ENCODE measurements at regions not wholly inside any gene's neighbourhood (a gene's known extent, or its start where the extent isn't known, plus 50 kb on each side); places are given as distances from the start of the nearest gene placed in this dataset.

DNA sequence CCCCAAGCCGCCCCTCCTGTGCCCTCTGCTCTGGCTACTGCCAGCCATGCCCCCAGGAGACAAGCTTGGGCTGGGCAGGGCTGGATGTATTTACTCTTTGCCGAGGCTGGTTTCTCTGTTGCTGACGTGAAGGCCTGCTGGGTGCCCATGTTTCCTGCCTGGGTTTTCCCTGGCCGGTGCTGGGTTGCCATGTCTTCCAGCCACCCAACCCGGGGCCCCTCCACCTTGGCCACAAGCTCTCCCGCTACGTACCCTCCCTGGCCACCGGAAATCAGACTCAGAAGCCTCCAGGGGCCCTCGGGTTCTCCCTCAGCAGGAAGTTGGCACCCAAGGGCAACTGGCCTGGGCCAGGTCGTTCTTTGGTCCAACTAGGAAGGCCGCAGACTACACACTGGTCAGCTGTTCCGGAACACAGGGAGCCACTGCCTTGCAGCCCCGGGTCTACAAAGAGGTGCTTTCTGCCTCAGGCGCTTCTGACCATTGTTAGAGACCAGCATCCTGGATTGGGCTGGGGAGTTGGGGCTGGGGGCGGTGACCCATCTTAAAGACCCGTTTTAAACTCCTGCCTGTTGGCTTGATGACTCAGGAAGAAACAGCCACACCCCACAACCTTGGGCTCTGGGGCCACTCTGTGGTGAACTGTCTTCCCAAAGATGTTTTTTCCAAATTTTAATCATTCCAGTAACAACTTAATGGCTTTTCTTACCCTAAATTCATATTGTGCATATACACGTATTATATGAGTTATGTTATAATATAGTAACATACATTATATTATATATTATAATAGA, 71.2 kb upstream of the RUNX3 start:
- DNase-seq (ENCODE audit: low spot score): no peak

DNA sequence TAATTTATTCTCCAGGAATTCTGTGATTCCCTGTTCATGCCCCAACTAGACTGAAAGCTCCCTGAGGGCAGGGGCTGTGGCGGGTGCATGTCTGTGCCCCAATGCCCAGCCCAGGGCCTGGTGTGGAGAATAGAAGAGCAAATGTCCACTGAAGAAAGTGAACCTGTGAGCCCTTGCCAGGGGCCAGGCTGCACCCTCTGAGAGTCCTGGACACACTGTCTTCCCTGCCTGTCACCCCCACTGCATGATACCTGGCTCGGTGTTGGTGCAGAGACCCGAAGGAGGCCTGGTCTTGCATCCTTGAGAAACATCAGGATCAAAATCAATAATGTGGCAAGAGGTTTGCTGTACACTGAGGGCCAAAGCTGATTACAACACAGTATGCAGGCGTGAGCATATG, 69.8 kb upstream of the RUNX3 start:
- no peak for DNase-seq (ENCODE audit: low spot score)

DNA sequence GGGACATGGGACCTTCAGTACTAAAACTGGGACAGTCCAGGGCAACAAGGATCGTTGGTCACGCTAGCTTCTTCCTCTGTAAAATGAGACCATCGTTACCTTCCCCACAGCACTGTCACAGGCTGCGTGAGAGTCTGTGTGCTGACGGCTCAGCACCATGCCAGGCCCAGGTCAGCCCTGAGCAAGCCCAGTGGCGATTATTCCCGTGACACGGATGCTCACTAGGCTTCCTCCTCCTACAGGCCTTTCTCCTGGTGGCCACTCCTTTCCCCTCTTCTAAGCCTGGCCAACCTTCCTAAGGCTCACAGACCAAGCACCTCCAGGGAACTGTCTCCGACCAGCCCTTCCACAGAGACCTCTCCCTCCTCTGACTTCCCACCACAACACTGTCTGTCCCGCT, 69.3 kb upstream of the RUNX3 start:
- no peak for DNase-seq (ENCODE audit: low spot score)

DNA sequence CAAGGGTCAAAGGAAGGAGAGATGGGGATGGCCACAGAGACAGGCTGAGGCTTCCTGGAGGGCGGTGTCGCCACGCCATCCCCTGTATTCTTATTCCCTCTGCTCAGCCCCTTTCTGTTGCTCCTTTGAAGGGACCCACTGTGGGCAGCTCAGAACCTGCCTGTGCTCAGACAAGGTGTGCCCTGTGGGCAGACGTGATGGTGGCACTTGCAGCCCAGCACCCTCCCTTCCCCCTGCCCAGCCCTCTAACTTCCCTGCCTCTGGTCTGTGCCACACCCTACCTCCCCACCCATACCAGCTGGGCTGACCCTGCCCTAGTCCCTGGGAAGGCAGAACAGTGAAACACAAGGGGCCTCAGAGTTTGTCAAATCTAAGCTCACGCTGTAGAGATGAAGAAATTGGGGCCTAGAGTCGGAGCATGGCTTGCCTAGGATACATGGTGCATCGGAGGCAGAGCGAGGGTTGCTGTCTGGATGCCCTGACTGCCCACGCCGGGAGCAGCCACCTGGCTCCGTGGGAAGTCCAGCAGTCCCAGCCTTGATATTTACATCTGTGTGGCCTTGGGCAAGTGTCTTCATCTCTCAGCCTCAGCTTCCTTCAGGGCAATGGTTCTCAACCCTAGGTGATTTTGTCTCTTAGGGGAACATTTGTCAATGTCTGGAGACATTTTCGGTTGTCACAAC, 68.6 kb upstream of the RUNX3 start:
- peak; percentile 21 for DNase-seq (ENCODE audit: low spot score)

DNA sequence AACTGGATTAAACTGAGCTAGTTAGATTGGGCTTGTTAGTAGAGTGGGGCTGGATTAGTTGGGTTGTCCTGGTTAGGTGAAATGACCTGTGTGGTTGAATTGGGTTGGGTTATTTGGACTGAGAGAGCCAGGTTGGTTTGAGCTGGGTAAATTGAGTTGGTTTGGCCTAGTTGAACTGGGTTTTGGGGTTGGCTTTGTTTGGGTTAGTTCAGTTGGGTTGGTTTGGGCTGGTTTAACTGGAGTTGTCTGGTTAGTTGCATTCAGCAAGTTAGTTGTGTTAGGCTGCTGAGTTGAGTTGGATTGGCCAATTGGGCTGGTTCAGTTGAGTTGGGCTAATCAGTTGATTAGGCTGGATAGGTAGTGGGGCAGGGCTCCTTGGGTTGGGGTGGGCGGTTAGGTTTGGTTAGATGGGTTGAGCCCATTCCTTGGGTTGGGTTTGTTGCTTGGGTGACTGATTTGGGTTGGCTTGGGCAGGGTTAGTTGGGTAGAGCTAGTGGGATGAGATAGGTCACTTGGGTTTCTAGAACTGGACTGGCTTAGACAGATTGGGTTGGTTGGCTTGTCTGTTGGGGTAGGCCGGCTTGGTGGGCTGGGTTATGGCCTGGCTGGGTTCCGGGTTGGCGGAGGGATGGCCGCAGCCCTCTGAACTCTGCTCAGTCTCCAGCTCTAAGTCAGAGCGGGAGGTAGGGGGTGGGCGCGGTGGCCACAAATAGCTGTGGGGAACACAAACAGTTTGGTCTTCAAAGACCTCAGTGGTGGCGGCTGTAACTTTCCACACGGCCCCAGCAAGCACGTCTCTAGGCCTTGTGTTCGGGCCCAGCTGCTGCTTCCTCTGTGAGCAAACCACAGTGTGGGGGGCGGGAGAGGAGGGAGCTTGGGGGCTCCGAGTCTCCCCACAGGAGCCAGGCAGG, 67.2 kb upstream of the RUNX3 start:
- DNase-seq (ENCODE audit: low spot score): no peak

DNA sequence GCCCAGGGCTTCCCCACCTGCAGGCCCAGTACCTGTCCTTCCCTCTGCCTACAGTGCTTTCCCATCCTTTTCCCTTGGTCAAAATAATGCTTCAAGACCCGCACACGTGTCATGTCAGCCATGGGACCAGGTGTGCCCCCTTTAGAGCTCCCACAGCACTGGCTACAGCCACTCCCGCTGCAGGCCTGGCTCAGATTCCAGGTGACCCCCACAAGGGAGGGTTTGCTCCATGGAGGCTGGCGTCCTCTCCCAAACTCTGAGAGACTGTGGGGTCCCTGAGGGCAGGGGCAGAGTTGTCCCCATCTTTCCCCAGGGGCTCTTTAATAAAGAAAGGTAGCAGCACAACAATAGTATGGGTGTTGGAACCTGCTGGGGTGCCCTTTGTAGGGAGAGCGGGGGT, 66.4 kb upstream of the RUNX3 start:
- no peak for DNase-seq (ENCODE audit: low spot score)

DNA sequence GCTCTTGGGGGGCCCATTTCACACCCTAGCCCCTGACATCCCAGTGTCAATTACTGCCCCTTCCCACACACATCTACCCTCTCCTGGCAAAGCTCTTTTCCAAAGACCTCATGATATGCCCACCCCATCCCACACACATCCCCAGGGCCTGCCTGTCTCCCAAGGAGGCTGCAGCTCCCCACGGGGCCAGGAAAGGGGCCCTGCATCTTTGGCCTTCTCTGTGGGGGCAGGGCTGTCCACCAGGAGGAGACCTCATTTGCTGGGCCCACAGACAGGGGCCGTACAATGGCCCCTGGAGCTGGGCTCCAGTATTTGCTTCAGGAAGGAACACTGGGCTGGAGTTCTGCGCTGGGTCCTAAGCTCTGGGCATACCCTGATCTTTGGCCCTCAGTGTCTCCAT, 65.6 kb upstream of the RUNX3 start:
- no peak for DNase-seq (ENCODE audit: low spot score)

DNA sequence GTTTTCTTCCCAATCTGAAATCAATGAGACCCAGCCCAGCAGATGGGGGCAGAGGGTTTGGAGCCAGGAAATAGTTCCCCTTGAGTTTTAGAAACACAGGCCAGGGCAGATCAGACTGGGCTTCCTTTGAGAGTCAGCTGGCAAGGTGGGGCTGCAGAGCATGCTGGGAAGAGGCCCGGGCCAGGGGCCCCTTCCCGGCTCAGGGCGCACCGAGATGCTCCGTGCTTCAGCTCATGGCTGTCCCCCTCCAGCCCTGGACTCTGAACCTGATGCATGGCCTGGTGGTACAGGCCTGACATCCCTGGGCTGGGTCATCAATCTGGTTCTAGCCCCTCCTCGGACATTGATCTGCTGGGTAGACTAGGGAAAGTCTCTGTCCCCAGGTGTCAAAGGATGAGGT, 65.1 kb upstream of the RUNX3 start:
- DNase-seq (ENCODE audit: low spot score): no peak

DNA sequence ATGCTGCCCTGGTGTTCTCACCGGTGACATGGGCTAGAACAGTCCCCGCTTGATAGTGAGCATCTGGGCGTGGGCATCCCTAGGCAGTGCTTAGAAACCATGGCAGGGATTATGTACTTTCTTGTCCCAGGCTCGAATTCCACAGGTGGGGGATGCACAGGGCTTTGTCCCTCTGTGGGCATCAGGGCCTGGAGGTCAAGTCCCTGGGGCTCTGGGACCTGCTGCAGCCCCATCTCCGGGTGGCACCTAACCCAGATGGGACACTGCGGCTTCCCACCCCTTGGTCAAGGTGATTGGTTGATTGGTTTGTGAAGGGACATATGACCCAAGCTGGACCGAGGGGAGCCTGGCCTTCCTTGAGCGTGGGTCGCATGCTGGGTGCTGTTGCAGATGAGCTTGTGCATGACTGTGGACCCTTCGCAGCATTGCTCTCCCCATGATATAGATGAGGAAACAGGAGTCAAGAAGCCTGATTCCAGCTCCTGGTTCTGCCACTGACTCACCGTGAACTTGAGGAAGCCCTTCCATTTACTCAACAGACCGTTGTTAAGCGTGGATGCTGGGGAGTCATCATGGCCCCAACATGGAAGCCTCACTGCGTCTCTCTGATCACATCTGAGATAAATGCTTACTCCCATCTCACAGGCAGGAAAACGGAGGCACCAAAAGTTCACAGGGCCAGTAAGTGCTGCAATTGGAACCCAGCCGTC, 64.0 kb upstream of the RUNX3 start:
- DNase-seq (ENCODE audit: low spot score): no peak

DNA sequence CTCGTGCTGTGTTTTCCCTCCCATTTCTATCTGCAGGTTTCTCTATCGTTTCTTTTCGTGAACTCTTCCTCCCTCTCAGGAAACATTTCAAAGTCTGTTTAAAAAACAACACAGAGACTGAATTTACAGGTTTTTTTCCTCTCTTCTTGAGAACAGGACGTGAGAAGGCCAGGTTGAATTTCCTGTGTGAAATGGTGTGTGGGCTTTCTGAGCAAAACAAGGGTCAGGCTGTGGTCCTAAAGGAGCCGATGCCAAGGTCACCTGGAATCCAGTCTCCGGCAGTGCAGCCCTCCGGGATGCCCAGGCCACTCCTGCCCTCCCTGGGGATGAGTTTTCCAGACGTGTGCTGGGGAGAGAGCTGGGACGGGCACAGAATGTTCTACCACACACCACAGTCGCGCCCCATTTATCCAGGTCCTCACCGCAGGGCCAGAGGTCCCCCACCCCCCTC, 62.7 kb upstream of the RUNX3 start:
- DNase-seq (ENCODE audit: low spot score): no peak

DNA sequence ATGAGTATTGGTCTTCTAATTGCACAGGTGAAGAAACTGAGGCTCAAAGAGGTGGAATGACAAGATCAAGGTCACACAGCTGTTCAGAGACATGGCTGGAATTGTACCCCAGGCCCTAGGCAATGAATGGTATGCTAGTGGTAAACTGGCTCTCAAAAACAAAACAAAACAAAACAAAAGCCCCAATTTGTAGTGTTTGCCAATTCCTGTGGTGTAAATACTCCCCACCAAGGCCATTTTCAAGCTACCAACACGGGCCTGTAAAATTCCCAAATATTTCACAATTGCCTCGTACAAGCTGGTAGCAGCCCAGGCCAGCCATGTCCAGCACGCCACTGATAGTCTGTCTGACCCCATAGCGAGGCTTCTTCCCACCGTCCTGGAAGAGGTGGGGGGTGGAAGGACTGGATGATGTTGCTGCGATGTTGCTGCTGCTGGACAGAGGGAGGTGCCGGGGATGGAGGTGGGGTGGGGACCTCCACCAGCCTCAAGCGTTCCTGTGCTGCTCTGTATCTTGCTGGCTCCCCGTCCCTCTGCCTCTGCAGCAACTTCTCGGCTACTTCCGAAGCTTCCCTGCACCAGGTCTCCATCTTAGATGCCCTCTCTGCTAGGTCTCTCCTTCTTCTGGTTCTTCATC, 62.2 kb upstream of the RUNX3 start:
- no peak for DNase-seq (ENCODE audit: low spot score)

DNA sequence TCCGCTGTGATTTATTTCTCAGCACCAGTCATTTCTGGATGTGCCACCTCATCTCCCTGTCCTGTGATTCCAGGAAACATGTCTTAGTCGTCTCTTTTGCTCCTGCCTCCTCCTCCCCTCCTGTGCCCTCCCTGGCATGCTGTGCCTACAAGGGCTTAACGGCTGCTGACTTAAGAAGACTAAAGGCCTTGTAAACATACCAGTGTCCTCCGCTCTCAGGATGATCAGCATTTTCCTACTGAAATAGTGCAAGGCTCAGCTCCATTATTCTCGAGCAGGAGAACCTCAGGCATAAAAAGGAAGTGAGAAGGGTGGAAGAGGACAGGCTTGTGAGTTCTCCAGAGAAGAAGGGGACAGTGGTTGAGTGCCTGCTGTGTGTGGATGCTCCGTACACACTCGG, 61.6 kb upstream of the RUNX3 start:
- DNase-seq (ENCODE audit: low spot score): no peak

DNA sequence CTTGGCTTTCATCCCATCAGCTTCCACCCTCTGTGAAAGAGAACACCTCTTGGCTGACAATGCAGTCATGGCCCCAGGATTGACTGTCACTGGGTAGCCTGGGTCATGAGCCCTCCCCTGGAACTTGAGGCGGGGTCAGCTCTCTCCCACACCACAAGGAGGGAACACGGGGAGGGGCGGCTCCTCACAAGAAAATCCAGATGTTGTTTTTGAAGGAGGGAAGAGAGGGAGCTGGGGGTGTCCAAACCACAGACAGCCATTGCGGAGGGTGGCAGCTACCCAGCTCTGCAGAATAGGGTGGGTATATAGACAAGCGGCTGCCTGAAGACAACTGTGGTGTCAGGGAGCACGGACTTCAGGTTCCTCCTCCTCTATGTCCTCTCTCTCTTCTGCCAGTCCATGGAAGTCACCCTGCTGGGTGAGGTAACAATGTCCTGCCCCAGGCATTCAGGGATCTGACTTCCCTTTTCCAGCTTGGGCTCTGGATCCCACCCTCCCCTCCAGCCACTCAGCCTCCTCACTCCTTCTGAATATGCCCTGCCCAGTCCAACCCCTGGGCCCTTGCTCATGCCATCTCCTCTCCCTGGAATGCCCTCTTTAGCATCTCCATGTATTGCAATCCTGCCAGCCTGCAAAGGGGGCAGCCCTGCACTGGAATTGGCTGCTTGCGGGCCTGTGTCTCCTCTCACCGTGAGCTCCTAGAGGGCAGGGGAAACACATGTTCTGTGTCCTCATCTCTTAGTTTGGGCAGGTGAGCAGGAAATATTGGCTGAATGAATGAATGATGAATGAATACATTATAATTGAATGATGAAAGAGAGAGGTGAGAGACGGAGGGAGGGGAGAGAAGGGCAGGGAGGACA, 60.9 kb upstream of the RUNX3 start:
- DNase-seq (ENCODE audit: low spot score): no peak

DNA sequence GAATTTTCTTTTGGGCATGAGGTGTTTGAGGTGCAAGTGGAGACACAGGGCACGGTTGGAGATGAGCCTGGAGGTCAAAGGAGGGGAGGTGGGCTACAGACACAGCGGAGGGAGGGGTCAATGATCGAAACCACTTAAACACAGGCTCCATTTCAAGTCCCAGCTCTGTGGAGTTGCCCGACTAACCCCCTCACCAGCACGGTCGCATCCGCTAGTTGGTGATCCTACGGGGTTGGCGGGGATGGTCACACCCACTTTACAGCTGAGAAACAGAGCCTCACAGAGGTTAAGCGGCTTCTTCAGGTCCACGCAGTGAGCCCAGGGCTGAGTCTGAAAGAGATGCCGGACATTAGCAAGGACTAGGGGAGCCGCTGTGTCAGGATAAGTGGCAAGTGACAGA, 60.1 kb upstream of the RUNX3 start:
- DNase-seq (ENCODE audit: low spot score): no peak

DNA sequence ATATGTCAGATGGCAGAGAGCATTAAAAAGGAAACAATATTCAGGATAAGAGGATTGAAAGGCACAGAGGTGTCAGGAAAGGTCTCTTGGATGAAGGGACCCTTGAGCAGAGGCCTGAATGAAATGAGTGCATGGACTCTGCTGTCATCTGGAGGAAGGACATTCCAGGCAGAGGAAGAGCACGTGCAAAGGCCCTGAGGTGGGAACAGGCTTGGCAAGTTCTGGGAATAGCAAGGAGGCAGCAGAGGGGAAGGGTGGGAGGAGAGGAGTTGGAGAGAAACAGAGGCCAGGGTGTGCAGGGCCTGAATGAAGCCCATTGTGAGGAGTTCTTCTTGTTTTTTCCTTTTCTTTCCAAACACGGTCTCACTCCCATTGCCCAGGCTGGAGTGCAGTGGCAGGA, 59.0 kb upstream of the RUNX3 start:
- no peak for DNase-seq (ENCODE audit: low spot score)

DNA sequence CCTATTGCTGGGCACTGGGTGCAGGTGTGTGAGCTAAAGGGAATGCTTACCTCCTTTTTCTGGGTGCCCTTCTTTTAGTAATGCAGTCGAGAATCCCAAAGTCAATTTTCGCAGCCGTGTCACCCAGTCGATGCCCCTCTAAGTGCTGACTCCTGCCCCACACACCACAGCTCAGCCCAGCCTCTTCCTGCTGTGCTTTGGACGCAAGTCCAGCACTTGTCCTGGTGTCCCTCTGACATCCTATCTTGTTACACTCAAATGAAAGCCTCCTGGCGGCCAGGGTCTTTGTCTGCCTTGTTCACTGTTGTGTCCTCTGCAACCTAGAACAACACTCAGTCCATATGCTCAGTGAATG, 58.5 kb upstream of the RUNX3 start:
- no peak for DNase-seq (ENCODE audit: low spot score)

DNA sequence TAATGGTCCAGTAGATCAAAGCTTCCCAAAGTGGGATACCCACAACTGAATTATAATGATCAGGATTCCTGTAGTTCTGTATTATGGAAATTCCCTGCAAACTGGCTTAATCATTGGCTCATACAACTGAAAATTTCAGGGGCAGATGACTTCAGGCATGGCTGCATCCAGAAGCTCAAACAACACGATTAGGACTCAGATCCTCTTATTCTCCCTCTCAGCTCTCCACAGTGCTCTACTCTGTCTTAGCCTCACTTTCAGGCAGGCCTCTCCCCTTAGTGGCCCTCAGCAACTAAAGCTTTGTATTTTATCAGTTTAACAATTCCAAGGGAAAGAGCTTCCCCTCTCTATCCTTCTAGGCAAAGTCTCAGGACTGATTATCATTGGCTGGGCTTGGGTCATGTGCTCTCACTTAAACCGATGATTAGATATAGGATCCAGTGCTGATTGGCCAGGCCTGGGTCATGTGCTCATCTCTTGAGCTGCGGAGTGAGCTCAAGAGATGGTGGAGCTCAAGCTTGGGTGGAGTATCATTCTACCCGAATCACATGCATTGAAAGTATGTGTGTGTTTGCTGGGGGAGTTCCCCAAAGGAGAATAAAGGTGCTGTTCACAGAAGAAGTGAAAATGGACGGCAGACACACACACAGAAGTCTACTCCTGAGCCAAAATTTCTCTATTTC, 57.9 kb upstream of the RUNX3 start:
- DNase-seq (ENCODE audit: low spot score): no peak

DNA sequence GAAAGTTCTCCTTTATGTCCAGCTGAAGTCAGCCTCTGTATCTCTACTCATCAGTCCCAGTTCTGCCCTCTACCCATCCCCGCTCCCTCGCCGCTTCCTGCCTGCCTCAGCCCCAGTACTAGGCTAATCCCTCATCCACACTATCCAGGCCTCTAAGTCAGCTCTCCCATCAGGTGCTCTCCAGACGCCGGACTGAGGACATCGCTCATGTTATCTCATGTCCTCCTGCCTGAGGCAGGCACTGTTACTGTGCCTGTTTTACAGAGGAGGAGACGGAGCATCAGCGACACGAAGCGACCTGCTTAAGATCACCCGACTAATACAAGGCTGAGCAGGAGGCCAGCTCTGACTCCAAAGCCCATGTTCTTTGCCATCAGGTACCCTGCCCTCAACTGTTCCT, 57.3 kb upstream of the RUNX3 start:
- DNase-seq (ENCODE audit: low spot score): no peak

DNA sequence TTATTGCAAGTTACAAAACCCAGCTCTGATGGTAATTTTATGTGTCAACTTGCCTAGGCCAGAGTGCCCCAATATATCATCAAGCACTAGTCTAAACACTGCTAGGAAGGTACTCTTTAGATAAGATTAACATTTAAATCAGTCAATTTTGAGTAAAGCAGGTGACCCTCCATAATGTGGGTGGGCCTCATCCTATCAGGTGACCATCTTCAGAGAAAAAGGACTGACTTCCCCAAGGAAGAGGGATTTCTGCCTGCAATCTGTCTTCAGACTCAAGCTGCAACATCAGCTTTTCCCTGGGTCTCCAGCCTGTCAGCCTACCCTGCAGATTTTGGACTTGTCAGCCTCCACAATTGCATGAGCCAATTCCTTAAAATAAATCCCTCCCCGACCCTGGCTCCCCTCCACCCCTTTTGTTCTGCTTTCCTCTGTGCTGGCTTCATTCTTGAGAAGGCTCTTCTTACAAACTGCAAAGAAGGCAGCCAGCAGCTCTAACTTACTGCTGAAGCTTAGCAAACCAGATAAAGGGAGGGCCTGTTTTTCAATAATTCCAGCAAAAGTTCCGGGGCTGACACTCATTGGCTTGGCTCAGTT, 56.4 kb upstream of the RUNX3 start:
- no peak for DNase-seq (ENCODE audit: low spot score)

DNA sequence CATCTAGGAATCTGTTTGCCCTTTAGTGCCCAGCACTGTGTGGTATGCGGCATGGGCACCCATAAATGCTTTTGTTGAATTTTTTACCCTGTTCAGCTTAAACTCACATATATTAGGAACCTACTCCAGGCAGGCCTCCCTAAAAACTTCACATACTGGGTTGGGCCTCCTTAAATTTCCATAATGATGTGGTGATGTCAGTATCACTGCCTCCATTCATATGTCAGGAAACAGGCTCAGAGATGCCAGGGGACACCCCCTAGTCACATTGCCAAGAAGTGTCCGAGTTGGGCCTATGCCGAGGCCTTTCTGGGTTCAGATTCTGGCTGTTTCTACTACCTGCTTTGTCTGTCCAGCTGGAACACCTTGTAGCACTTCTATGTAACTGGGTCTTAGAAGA, 55.7 kb upstream of the RUNX3 start:
- no peak for DNase-seq (ENCODE audit: low spot score)
